MM.1S (cell line): ENCODE measurements at regions not wholly inside any gene's neighbourhood (a gene's known extent, or its start where the extent isn't known, plus 50 kb on each side); places are given as distances from the start of the nearest gene placed in this dataset.

Experiments
- CTCF ChIP-seq: fragments of 300-600 bp; sonication (generic); IDR thresholded peaks from 2 replicates; pipeline ENCODE4 v1.5.1; 2016; ENCODE audit warnings: antibody characterized with exemption, low read length, mixed read lengths
- EZH2 ChIP-seq: fragments of 300-600 bp; sonication (generic); optimal IDR thresholded peaks from 2 replicates; pipeline ENCODE3; 2017; ENCODE audit warnings: low read depth, mild to moderate bottlenecking, antibody characterized with exemption, low read length, mixed read lengths
- EZH2phosphoT487 ChIP-seq: fragments of 300-600 bp; sonication (generic); IDR thresholded peaks from 2 replicates; pipeline ENCODE4 v1.6.1; 2018; ENCODE audit warnings: antibody characterized with exemption, low read length

GRCh38 chr11:21976210-21976609, 216.7 kb upstream of the ANO5 start:
- TF ChIP-seq CTCF (no peak), EZH2 (no peak), EZH2phosphoT487 (no peak)
